Hepatocyte (in vitro differentiated cells): ENCODE measurements at regions not wholly inside any gene's neighbourhood (a gene's known extent, or its start where the extent isn't known, plus 50 kb on each side); places are given as distances from the start of the nearest gene placed in this dataset.
"Not testable (repeated sequence)": the region's sequence is repeated elsewhere in the genome, so short reads cannot be mapped to it uniquely, and the experiment has no call there.

Experiments
- CTCF ChIP-seq: fragments of 200-600 bp; sonication (generic); IDR thresholded peaks from 2 replicates; pipeline ENCODE4 v1.5.1; 2016; ENCODE audit warnings: antibody characterized with exemption, mild to moderate bottlenecking; ENCODE audit not compliant: poor library complexity
- EZH2 ChIP-seq: fragments of 200-600 bp; sonication (generic); IDR thresholded peaks from 2 replicates; pipeline ENCODE4 v1.6.1; 2016; ENCODE audit warnings: antibody characterized with exemption, mild to moderate bottlenecking, borderline replicate concordance
- EZH2phosphoT487 ChIP-seq: fragments of 200-600 bp; sonication (generic); IDR thresholded peaks from one replicate; pipeline ENCODE4 v1.6.1; 2018; ENCODE audit warnings: antibody characterized with exemption, mild to moderate bottlenecking, low read depth, moderate library complexity; ENCODE audit not compliant: unreplicated experiment, severe bottlenecking

DNA sequence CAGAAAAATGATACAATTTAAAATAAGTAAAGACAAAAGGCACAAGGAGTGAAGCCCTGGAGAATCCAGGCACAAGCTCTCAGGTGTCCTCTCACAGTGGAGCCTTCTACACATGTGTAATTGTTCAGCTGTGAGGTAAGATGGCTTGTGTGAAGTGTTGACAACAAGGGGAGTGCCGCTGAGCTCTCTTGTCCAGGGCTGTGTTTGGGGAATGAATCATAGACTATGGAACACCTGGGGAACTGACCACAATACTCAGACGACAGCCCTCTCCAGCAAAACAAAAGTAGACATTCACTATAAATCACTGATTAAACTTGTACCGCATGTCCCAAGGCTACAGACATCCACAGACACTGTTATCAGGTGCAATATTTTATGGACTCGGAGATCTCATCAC is 940.1 kb downstream of the TMEM121 start:
- TF ChIP-seq CTCF, EZH2phosphoT487, EZH2: not testable (repeated sequence)
